Activated T-helper 1 cell treated with anti-CD3 and anti-CD28 coated beads, Interleukin-12 subunit alpha, Interleukin-12 subunit beta, Interleukin-2, Interleukin-4 antibody, amounts not matched to agents 30 ng/mL and 10 ng/mL and 1 ng/mL, durations not matched to agents 14 hours and 24 hours and 36 hours (primary cell): ENCODE measurements at regions not wholly inside any gene's neighbourhood (a gene's known extent, or its start where the extent isn't known, plus 50 kb on each side); places are given as distances from the start of the nearest gene placed in this dataset.

Experiments used
- DNase-seq: peaks from one replicate; pipeline ENCODE4 v3.0.0; 2021; ENCODE audit warnings: low spot score
- H3K27ac Mint-ChIP-seq: one replicate; pipeline ENCODE4 v1.8.0; 2021; ENCODE audit warnings: mild to moderate bottlenecking, mixed read lengths
- H3K27me3 Mint-ChIP-seq: one replicate; pipeline ENCODE4 v1.8.0; 2022; ENCODE audit warnings: mild to moderate bottlenecking, moderate library complexity, mixed read lengths; ENCODE audit not compliant: insufficient read depth
- H3K36me3 Mint-ChIP-seq: one replicate; pipeline ENCODE4 v1.8.0; 2021; ENCODE audit warnings: low read depth, mixed read lengths
- H3K4me1 Mint-ChIP-seq: one replicate; pipeline ENCODE4 v1.8.0; 2021; ENCODE audit warnings: low read depth, mixed read lengths
- H3K4me3 Mint-ChIP-seq: one replicate; pipeline ENCODE4 v1.8.0; 2021; ENCODE audit warnings: mild to moderate bottlenecking, moderate library complexity, mixed read lengths
- H3K9me3 Mint-ChIP-seq: one replicate; pipeline ENCODE4 v1.8.0; 2021; ENCODE audit warnings: mixed read lengths
- intact Hi-C: fragments of 100-400 bp; cut with micrococcal nuclease; formaldehyde crosslinking; loops from one replicate; pipeline ENCODE4 v1.15.1; 2024

DNA sequence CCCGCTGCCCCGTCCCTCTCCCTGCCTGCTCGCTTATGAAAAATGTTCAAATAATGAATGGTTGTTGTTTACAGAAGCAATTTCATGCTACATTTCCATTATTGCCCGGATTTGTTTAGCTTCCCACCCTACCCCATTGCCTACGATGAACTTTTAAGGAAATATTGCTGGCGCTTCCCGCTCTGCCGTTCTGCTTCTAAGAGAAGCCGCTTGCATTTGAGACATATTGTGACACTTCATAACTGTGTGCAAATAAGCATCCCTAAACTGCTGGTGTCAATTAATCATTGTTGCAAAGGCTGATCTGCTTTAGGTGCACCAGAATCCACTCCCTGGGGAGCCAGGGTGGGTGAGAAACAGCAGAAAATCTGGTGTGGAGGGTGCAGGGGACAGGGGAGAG, 52.3 kb upstream of the LMO1 start:
- H3K4me3 Mint-ChIP-seq = no peak overlapping the region
- intact Hi-C loops = no loop called here
- no peak for DNase-seq
- H3K27me3 Mint-ChIP-seq = peaks cover 2% of the 10 kb centered on the region
- H3K27ac Mint-ChIP-seq = no peak overlapping the region
- no peaks in the 10 kb centered on the region for H3K36me3 Mint-ChIP-seq
- H3K9me3 Mint-ChIP-seq = no peaks in the 10 kb centered on the region
- no peaks in the 10 kb centered on the region for H3K4me1 Mint-ChIP-seq

- Mint-ChIP-seq H3K27ac (no peak overlapping the region), H3K4me3 (no peak overlapping the region), H3K9me3 (no peaks in the 10 kb centered on the region), H3K4me1 (no peaks in the 10 kb centered on the region), H3K36me3 (no peaks in the 10 kb centered on the region), H3K27me3 (peaks cover 2% of the 10 kb centered on the region)
- intact Hi-C loops = no loop called here
- no peak for DNase-seq
These were observed 51.8 kb upstream of the LMO1 start for GRCh38 chr11:8315463-8315862.

DNA sequence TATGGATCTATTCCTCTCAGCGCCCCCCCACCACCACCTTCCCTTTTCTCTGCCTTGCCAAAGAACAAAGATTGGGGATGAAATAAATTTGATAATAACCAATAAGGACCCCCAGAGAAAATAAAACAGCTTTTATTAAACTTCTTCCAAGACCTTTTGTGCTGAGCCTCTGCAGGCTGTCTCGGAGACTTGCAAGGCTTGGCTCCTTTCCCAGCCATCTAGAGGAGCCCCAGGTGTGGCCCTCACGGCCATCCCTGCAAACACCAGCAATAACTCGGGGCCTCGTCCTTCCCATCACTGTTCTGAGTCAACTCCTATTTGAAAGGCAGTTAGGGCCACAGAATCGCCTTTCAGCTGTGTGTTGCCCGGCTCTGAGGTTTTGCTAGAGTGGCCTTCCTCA, 51.2 kb upstream of the LMO1 start:
- Mint-ChIP-seq H3K36me3 (no peaks in the 10 kb centered on the region), H3K4me3 (no peak overlapping the region), H3K9me3 (no peaks in the 10 kb centered on the region), H3K27ac (no peak overlapping the region), H3K27me3 (peaks cover 2% of the 10 kb centered on the region), H3K4me1 (no peaks in the 10 kb centered on the region)
- no peak for DNase-seq
- intact Hi-C loops = no loop called here

GRCh38 chr11:8313504-8314090, 49.9 kb upstream of the LMO1 start:
- Mint-ChIP-seq H3K27ac (no peak overlapping the region), H3K27me3 (peaks cover 2% of the 10 kb centered on the region), H3K36me3 (no peaks in the 10 kb centered on the region), H3K4me1 (no peaks in the 10 kb centered on the region), H3K4me3 (no peak overlapping the region), H3K9me3 (no peaks in the 10 kb centered on the region)
- intact Hi-C loops = no loop called here
- no peak for DNase-seq
